ENCODE measurements at regions not wholly inside any gene's neighbourhood (a gene's known extent, or its start where the extent isn't known, plus 50 kb on each side); places are given as distances from the start of the nearest gene placed in this dataset.

DNA sequence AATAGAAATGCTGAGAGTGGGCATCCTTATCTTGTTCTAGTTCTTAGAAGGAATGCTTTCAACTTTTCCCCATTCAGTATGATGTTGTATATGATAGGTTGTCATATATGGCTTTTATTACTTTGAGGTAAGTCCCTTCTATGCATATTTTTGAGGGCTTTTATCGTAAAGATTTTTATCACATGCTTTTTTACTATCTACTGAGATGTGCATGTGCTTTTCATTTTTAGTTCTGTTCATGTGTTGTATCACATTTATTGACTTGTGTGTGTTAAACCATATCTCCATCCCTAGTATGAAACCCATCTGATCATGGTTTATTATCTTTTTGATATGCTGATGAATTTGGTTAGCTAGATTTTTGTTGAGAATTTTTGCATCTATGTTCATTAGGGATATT lies 1008.8 kb downstream of the CNTNAP5 start:
- TF ChIP-seq, protein P1, sequence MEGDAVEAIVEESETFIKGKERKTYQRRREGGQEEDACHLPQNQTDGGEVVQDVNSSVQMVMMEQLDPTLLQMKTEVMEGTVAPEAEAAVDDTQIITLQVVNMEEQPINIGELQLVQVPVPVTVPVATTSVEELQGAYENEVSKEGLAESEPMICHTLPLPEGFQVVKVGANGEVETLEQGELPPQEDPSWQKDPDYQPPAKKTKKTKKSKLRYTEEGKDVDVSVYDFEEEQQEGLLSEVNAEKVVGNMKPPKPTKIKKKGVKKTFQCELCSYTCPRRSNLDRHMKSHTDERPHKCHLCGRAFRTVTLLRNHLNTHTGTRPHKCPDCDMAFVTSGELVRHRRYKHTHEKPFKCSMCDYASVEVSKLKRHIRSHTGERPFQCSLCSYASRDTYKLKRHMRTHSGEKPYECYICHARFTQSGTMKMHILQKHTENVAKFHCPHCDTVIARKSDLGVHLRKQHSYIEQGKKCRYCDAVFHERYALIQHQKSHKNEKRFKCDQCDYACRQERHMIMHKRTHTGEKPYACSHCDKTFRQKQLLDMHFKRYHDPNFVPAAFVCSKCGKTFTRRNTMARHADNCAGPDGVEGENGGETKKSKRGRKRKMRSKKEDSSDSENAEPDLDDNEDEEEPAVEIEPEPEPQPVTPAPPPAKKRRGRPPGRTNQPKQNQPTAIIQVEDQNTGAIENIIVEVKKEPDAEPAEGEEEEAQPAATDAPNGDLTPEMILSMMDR (IDR thresholded peaks at IDR 0.05), result no peak
- TF ChIP-seq ZFX (IDR thresholded peaks at IDR 0.05; ENCODE audit: borderline replicate concordance), result no peak

Measured in 22Rv1 (cell line).